DMS53 (cell line): ENCODE measurements at regions not wholly inside any gene's neighbourhood (a gene's known extent, or its start where the extent isn't known, plus 50 kb on each side); places are given as distances from the start of the nearest gene placed in this dataset.
A peak's percentile ranks its signal among the peaks of the same experiment; 100 is the strongest.
"Not testable (repeated sequence)": the region's sequence is repeated elsewhere in the genome, so short reads cannot be mapped to it uniquely, and the experiment has no call there.

Experiments used
- DNase-seq: peaks from one replicate; lab custom pipeline; 2025; lab: John Stamatoyannopoulos, UW

DNA sequence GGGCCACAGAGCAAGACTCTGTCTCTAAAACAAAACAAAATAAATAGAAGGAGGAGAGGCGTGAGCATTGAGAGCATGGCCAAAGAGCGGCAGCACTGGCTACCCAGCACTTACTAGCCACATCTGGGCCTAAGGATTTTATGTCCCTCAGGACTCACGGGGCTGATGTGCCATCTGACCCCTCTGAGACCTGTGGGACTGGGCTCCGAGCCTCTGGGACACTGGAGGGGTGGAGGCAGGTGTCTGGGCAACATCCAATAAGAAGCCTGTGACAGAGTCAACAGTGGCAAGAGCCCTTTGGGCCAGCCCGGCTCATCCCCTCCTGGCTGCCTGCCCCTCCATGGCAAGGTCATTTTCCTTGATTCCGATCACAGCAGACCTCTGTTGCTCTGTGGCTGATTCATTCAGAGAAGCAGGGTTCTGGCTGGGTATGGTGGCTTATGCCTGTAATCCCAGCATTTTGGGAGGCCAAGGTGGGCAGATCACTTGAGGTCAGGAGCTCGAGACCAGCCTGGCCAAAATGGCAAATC is 60.7 kb downstream of the RRM2 start:
- DNase-seq, result no peak

DNA sequence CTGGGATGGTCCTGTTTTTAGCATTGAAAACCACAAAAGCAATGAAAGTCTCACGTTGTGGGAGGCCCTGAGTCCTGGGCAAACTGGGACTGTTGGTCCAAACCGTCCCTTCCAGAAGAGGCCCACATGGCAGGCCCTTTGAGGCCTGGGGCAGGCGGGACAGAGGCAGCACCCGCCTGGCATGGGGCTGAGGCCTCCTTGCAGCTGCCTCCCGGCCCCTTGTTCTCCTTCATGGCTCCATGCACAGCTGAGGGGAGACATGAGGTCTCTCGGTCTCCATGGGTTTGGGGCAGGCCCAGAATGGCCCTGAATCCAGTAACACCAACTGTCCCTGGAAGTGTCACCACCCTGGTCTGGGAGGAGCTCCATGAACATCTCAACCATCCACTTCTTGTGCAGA is 61.9 kb downstream of the RRM2 start:
- no peak for DNase-seq

DNA sequence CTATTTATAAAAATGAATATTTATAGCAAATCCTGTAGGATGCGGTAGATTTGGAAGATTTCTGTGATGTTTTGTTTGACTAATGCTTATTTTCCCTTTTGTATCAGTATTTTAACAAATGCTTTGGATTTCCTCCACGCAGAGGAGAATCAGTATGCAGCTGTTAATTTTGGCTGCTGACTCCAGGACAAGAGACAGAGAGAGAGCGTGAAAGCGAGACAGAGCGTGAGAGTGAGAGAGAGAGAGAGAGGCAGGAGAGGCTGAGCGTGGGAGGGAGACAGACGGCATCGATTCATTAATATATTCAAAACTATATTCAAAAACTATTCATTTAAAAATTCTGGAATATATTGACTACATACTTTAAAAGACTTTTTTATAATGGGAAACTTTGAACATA is 62.5 kb downstream of the RRM2 start:
- DNase-seq, result no peak

DNA sequence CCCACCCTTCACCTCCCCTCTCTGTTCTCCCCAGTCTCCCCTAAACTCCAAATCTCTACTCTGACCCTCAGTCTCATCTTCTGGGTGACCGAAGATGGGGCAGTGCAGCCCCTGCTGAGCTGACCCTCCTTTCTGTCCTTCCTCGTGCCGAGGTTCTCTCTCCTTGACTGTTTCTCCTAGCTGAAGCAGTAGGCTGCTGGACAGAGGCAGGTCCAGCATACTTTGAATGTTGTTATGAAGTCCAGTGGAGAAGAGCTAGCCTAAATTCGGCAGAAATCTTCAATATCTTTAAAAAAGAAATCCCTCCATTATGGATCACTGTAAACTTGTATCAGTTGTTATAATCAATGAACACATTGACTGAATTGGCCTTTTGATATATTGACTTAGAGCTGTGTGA is 63.2 kb downstream of the RRM2 start:
- DNase-seq, result no peak

DNA sequence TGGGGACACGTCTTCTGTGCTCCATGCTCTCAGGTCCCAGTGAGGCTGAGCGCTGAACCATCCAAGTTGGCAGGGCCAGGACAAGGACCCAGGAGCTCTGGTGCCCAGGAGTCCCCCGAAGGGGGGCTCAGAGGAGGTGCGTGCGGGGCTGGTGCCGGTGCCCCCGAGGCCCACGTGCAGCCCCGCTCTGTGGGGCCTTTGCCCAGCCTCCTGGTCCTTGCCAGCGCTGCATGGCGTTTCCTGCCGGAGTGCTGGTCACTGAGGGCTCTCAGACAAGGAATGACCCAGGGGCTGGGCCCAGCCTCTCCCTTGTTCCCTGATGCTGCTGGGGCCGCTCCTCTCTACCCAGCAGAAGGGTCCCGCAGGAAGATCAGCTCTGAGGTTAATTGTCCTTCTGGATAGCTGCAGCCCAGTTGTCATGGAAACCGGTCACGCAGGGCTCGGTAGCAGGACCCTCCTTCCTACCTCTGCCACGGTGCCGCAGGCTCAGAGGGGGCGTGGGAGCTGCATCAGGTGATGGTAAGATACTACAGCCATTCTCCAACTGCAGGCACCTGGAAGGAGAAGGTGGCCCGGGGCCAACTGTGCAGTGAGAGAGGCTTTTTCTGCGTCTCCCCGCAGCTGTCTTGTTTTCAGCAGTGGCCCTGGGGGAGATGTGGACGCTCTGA is 64.5 kb downstream of the RRM2 start:
- DNase-seq, result no peak

DNA sequence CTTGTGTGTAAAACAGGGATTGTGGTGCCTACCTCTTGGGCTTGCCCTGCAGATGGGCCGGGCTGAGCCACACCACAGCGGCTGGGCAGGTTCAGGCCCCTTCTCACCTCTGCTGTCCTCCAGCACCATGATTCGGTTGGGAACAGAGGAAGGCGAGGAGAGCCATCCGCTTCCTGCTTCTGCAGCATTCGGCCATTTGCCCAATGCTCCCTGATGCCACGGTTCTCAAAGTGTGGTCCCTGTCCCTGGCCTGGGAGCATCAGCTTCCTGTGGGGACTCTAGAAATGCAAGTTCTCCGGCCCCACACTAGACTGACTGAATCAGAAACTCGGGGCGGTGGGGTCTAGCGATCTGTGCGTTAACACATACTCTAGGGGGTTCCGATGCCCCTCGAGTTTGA is 65.1 kb downstream of the RRM2 start:
- no peak for DNase-seq

DNA sequence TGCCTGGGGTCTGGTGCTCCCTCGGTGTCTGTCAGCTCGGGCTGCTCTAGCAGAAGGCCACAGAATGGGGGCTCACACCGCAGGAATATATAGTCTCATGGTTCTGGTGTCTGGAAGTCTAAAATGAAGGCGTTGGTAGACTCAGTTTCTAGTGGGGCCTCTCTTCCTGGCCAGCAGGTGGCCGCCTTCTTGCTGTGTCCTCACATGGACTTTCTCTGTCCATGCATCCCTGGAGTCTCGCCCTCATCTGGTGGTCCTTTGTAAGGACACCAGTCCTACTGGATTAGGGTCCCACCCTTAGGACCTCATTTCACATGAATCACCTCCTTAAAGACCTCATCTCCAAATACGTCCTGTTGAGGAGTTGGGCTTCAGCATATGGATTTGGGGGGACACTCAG is 65.7 kb downstream of the RRM2 start:
- DNase-seq, result peak; percentile 32

DNA sequence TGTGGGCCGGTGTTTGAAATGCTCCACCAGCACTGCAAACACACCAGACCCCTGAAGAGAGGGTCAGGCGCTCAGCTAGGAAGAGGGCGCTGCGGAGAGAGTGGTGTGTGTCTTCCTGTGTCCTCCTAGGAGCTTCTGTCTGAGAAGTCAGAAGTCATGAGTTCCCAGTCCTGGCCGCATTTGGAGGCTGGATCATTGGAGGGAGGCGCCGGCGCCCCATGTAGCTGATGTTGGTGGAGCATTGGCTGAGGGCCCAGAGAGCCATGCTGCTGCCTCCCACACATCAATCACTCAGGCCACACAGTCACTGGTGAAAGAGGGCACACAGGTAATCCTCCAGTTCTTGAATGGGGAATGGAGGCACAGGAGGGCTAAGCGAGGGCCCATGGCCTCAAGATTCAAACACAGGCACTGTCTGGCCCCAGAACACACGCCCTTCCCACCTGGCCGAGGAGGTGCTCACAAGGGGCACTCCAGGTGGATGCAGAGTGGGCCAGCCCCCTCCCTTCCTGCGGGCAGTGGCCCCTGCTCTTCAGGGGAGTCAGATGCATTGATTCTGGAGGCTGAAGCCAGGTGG is 66.3 kb downstream of the RRM2 start:
- DNase-seq, result no peak

DNA sequence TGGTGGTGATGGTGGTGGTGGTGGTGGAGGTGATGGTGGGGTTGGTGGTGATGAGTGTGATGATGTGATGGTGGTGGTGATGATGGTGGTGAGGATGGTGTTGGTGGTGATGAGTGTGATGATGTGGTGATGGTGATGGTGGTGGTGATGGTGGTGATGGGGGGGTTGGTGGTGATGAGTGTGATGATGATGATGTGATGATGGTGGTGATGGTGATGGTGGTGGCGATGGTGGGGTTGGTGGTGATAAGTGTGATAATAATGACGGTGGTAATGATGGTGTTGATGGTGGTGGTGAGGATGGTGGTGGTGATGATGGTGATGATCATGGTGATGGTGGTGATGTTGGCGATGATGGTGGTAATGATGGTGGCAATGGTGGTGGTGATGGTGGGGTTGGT is 67.7 kb downstream of the RRM2 start:
- no peak for DNase-seq

DNA sequence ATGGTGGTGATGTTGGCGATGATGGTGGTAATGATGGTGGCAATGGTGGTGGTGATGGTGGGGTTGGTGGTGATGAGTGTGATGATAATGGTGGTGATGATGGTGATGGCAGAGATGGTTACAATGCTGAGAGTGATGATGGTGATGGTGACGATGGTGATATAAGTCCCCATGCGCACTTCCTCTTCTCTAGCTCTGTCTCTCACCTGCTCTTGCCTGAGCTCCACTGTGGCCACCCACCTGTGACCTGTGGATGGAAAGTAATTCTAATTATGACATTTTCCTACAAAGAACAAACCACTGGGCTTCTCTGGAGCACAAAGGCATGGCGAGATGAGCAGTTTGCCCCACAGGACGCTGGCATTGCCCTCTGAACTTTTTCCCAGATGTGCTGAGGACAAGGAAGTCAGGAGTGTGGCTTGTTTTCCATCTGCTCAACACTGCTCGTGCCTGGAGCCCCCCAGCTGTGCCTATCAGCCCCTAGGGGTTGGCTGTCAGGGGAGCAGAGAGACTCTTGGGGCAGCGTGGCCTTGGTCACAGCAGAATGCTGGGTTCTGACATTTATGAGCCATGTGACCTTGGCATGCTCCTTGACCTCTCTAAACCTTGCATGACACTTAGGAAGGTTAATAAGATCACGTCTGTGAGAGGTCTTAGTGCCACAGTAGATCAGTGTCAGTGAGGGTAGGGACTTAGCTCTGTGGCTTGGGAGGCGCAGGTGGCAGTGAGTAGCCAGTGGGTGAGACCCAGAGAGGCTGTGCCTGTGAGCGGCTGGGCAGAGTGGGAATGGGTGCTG is 68.4 kb downstream of the RRM2 start:
- DNase-seq, result no peak

DNA sequence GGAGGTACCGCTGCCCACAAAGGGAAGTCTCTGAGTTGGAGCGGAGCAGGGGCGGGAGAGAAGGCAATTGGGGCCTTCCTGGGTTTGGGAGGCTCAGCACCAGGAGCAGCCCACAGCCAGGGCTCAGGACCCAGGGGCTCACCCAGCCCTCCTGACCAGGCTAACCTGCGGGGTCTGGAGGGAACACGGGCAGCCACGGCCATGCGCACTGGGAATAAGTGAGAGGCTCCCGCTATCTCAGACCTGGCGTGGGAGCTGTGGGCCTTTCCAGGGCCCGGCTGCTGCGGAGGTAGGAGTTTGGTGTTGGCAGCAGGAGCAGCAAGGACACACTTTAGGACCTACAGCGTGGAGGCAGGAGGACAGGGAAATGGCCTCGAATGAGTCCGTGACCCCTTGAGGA is 69.0 kb downstream of the RRM2 start:
- DNase-seq, result no peak

DNA sequence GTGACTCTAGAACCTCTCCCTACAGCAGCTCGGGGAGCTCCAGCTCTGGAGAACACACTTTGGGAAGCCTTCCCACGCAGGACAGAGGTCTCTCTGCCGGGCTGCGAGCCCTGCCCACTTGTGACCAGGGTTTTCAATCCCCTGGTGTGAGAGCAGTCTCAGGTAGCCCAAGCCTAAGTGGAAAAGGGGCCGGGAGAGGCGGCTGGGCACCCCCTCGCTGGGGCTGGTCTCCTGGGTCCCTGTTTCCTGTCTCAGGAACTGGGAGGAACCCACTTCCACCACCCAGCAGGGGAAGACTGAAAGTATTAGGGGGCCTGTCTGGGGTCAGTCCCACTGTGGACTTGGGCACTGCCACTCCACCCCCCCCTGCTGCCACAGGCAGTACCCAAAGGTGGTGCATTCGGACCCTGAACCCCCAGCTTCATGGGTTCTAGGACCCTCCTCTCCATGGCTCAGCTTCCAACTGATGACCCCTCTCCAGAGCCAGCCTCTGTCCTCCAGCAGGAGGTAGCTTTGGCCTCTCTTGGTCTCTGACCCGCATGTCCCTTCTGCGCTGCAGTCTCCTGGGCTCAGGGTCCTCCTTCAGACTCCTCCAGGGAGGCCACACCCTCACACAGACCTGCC is 70.0 kb downstream of the RRM2 start:
- DNase-seq, result no peak

DNA sequence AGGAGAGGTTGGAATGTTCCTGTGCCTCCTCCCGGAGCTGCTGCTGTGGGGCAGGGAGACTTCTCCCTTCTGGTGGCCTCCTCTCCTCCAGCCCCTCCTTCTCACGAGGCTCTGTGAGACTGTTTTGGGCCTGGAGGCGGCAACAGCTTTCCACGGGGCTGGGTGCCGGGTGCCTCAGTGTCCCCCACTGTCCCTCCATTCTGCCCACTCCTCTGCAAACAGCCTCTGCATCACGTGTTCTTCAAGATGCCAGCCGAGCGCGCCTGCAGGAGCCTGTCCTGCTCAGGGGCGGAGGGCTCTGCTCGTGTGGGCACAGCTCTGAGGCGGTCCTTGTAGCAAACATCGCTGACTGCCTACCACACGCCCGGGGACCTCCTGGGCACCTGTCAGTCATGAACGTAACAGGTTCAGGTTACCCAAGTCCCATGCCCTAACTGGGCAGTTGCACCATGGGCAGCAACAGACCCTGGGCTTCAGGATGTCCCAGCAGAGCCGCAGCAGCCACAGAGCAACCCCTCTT is 70.8 kb downstream of the RRM2 start:
- no peak for DNase-seq

DNA sequence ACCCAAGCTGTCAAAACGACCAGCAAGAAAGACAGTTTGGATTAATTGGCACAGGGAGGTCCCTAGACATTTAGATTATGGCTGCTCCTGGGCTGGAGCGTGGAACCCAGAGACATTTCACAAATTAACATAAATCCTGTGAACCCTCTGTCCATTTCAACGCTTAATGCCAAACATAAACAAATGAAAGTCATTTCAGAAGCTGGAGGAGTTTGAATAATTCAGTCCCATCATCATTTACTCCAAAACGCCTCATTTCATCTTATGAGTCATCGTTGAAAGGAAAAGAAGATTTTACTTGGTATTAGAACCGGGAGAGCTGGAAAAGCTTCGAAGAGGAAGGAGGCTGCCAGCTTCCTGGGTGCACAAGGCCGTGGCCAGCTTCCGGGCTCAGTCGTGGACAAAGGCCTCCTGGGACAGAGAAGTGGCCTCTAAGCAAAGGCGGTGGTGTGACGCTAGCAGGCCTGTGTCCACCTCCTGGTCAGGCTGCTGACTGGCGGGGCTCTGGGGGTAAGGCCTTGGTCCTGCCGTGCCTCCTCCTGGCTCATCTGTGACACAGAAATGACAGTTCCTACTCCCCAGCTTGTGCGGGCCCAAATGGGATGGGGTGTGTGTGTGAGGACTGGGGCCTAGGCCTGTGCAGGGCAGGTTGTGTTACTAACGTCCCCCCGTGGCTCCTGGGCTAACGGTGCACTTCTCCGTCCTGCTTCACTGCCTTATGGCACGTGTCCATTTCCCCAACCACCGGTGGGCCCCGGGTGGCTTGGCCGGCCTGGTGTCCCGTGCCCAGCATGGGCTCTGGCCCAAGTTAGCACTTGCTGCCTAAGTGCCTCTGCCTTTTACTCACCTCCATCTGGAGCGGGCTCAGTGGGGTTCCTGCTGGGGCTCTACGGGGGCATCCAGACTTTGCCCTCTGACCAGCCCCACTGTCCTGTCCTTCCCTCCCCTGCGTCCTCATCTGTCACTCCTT is 71.6 kb downstream of the RRM2 start:
- no peak for DNase-seq

DNA sequence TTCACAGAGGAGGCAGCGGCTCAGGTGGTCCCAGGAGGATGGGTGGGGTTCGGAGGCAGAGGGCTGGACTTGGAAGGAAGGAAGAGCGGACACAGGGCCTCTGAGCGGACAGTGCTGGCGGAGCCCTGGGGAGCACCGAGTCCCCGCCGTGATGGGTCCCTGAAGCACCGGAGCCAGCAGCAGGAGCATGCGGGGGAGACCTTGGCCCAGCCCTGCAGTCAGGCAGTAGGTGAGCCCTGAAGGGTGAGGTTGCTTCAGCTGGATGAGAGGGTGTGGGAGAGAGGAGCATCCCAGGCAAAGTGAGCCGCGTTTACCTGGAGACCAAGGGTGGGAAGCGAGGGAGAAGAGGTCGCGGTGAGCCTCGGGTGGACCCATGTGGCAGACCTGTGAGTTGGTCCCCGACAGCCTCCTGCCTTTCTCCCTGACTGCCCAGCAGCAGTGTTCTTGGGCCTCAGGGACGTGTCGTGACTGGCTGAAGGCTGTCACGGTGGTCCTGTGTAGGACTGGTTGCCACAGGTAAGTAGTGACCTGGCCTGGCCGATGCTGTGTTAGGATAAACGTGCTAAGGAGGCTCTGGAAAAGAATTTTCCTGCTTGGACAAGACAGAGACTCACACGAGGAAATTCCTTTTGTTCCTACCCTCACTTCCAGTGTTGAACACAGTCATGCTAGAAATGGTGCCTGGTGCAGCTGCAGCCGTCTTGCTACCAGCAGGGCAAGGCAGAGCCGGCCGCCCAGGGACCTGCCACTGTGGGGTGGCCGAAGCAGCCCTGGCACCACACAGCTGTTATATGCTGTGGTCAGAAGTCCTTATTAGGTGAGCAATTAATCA is 73.0 kb downstream of the RRM2 start:
- no peak for DNase-seq

DNA sequence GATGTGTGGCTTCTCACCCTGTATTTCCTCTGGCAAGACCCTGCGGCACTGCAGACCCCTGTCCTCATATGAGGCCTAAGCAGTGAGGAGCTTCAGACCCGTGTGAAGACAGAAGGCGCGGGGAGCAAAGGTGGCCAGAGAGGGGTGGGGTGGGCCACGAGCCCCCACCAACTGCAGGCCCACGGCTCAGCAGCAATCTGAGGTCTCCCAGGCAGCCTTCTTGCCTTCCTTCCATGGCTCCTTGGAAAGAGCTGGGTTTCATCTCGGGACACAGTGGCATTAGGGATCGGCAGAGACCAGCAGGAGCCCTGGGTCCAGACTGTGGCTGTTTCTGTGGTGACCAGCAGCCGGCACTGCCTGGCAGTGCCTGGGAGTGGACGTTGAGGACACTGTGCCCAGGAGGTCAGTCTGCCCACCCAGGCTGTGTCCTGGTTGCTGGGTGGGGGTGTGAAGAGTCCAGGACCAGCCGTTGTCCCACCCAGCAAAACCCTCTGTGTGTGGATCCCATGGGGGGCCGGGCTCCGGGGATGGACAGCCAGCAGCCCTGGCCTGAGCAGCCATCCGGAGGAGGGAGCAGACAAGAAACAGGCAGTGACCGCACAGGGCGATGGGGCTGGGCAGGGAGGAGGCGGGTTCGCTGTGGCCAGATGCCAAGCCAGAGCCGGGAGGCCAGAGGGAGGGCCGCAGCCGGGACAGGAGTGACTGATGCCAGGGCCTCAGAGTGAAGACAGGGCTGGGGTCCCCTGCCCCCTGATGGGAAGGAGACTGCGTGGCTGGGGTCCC is 73.8 kb downstream of the RRM2 start:
- no peak for DNase-seq

DNA sequence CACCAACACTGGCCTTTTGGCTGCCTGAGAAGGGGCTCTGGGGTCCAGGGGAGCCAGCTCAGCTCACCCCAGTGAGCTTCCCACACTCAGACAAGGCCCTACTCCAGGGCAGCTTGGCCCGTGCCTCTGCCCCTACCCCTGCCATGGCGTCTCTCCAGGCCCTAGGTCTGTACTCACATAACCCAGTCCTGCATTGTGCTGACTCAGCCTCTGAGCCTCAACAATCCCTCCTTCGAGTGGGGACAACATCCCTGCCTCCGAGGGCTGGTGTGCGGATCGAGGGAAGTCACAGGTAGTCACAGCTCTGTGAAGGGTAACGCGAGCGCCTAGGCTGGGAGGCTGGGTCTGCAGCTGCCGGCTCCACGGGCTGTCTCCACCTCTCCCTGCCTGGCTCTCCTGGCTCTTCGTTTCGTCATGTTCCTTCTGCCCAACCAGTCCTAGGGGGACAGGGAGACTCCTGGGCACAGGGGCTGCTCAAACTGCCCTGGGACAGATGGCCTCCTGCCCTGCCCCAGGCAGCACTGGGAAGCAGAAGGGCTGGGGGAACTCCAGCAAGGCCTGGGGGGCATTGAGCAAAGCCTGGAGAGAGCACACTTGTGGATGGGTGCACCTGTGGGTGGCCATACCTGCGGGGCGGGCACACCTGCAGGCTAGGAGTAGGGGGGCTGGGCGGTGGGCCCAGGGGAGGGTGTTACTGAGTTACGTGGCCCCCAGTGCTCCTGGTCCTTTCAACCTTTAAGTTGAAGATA is 74.6 kb downstream of the RRM2 start:
- no peak for DNase-seq

DNA sequence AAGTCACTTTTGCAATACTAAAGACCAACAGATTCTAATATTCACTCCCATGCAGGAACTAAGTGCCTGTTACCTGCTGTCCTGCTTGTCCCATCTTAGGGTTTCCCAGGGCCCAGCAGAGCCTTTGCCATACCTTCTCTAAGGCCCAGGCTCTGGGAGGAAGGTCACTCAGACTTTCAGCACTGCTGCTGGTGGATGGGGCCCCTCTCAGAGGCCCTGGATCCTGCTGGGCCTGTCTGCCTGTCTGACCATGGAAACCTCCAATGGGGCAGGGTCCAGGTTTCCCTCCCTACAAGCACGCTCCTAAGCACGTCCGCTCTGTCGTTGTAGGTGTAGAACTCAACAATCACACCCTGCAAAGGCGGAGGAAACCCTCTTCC is 75.1 kb downstream of the RRM2 start:
- DNase-seq, result no peak

DNA sequence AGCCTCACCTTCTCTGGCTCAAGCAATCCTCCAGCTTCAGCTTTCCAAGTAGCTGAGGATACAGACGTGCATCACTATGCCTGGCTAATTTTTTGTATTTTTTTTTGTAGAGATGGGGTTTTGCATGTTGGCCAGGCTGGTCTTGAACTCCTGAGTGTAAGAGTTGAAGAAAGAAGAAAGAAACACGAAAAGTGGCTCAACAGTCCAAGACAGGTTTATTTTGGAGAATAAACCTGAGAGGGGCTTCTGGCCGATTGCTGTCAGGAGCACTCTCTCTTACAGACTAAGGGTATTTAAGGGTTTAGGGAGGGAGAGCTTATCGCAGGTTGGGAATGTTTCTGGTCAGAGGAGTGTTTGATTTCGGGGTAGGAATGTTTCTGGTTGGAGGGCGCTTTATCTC is 75.9 kb downstream of the RRM2 start:
- DNase-seq, result not testable (repeated sequence)
